Bronchial epithelial cell (primary cell): ENCODE measurements at regions not wholly inside any gene's neighbourhood (a gene's known extent, or its start where the extent isn't known, plus 50 kb on each side); places are given as distances from the start of the nearest gene placed in this dataset.

Experiments
- DNase-seq: peaks from one replicate; pipeline ENCODE4 v3.0.0-alpha.2; 2010; ENCODE audit warnings: low read depth
- FAIRE-seq: peaks from 2 replicates; lab custom pipeline; 2011; peaks lifted over from hg19 to GRCh38; lab: Jason Lieb, UNC
- H3K27me3 ChIP-seq: 2 replicates; pipeline ENCODE4 v1.5.1; 2011; ENCODE audit warnings: low read length; ENCODE audit not compliant: control insufficient read depth, insufficient read depth
- H3K36me3 ChIP-seq: 2 replicates; pipeline ENCODE4 v1.5.1; 2011; ENCODE audit warnings: low read length; ENCODE audit not compliant: control insufficient read depth, insufficient read depth
- H3K4me3 ChIP-seq: 2 replicates; pipeline ENCODE4 v1.5.1; 2011; ENCODE audit warnings: mild to moderate bottlenecking, low read depth, low read length, control low read depth
- CTCF ChIP-seq: IDR thresholded peaks from 2 replicates; pipeline ENCODE4 v1.5.1; 2011; ENCODE audit warnings: mild to moderate bottlenecking, moderate library complexity, low read length, control low read depth, inconsistent platforms; ENCODE audit not compliant: insufficient read depth, severe bottlenecking

DNA sequence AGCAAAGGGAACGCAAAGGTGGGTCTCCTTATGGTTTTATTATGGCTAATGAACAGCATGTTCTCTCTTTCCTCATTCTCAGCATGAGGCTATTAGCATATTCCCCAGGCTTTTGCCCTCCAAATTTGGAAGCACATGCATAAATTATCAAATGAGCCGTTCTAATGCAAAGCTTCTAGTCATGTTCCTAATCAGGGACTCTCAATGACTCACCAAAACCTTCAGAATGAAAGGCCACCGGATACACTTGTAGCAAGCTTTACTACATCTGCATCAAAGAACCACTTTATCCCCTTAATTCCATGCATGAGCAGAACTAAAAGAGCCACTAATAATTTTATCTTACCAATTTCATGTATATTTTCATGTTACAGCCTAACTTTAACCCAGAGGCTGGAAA is 310.5 kb downstream of the LRATD1 start:
- H3K4me3 ChIP-seq, result no peak overlapping the region
- FAIRE-seq (no peak), DNase-seq (no peak)
- peaks cover 2% of the 10 kb centered on the region for H3K27me3 ChIP-seq
- no peak for TF ChIP-seq CTCF
- no peaks in the 10 kb centered on the region for H3K36me3 ChIP-seq

GRCh38 chr2:14944562-14945346 is 312.2 kb downstream of the LRATD1 start:
- TF ChIP-seq CTCF, result peak; percentile 58
- H3K4me3 ChIP-seq, result no peak overlapping the region
- no peaks in the 10 kb centered on the region for H3K27me3 ChIP-seq
- FAIRE-seq, result no peak
- H3K36me3 ChIP-seq, result no peaks in the 10 kb centered on the region
- peak; percentile 38 for DNase-seq

DNA sequence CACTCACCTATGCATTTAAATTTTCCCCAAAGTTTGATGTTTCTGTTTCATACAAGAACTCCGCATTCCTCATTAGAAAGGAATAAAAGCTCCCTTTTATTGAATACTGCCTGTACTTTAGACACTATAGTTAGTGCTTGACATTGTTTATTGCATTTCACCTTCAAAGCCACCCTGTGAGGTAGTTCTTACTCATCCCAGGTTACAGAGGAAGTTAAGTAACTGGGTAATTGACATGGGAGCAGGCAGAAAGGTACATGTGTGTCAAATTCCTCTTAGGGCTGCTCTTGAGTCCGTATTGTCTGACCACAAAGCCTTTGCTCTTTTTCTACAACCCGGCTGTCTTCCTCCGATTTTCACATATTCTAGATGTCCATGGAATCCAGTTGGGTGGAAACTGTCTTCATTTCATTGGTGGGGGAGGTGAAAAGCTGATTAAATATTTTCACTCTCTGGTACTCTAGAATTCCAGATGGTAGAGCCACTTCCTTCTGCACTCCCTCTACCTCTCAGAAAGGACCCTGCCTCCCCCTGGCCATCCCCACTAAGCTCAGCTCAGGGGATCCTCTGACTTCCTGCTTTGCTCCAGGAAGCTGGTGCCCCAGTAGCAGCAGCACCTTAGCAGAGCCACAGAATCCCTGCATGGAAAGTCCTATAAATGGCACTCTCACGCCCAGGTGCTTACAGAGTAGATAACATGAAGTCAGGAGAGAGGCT is 319.2 kb downstream of the LRATD1 start:
- no peaks in the 10 kb centered on the region for H3K36me3 ChIP-seq
- no peak overlapping the region for H3K4me3 ChIP-seq
- TF ChIP-seq CTCF, result no peak
- H3K27me3 ChIP-seq, result no peaks in the 10 kb centered on the region
- FAIRE-seq (no peak), DNase-seq (peak; percentile 56)

GRCh38 chr2:14952400-14952963 is 320.0 kb downstream of the LRATD1 start:
- H3K27me3 ChIP-seq, result no peaks in the 10 kb centered on the region
- FAIRE-seq, result no peak

GRCh38 chr2:14960686-14961324 is 328.3 kb downstream of the LRATD1 start:
- no peak overlapping the region for H3K4me3 ChIP-seq
- TF ChIP-seq CTCF, result no peak
- no peaks in the 10 kb centered on the region for H3K36me3 ChIP-seq
- no peaks in the 10 kb centered on the region for H3K27me3 ChIP-seq
- DNase-seq (peak; percentile 84), FAIRE-seq (no peak)

More at GRCh38 chr2:14952400-14952963, 320.0 kb downstream of the LRATD1 start:
- Histone ChIP-seq H3K36me3 (no peaks in the 10 kb centered on the region), H3K4me3 (no peak overlapping the region)
- no peak for TF ChIP-seq CTCF
- no peak for DNase-seq
